ENCODE measurements at regions not wholly inside any gene's neighbourhood (a gene's known extent, or its start where the extent isn't known, plus 50 kb on each side); places are given as distances from the start of the nearest gene placed in this dataset.

- no peak for TF ChIP-seq POLR2A (IDR thresholded peaks at IDR 0.05; ENCODE audit: low read depth, low read length)
- no peak for TF ChIP-seq POLR2AphosphoS5 (IDR thresholded peaks at IDR 0.05; ENCODE audit: low read depth, low read length)
Measured at GRCh38 chr11:23063276-23063675, 203.0 kb upstream of the CCDC179 start.
